Astrocyte of the cerebellum (primary cell): ENCODE measurements at regions not wholly inside any gene's neighbourhood (a gene's known extent, or its start where the extent isn't known, plus 50 kb on each side); places are given as distances from the start of the nearest gene placed in this dataset.

ENCODE experiments used
- DNase-seq: peaks from one replicate; pipeline ENCODE4 v3.0.0-alpha.2; 2011; ENCODE audit warnings: low read depth
- H3K4me3 ChIP-seq: 2 replicates; pipeline ENCODE4 v1.5.1; 2011; ENCODE audit warnings: mild to moderate bottlenecking, low read depth, low read length, moderate library complexity
- in situ Hi-C: cut with HindIII; loops from 2 replicates; pipeline ENCODE4 v1.10.0; 2017; ENCODE audit warnings: low sequenced_read_pairs
- TF ChIP-seq, protein P1 (sequence below): IDR thresholded peaks from 2 replicates; pipeline ENCODE4 v1.5.1; 2012; ENCODE audit warnings: low read length, low read depth, moderate library complexity, mild to moderate bottlenecking; ENCODE audit errors: missing control alignments

GRCh38 chr5:128671943-128672342 lies 133.9 kb upstream of the FBN2 start:
- TF ChIP-seq, protein P1, sequence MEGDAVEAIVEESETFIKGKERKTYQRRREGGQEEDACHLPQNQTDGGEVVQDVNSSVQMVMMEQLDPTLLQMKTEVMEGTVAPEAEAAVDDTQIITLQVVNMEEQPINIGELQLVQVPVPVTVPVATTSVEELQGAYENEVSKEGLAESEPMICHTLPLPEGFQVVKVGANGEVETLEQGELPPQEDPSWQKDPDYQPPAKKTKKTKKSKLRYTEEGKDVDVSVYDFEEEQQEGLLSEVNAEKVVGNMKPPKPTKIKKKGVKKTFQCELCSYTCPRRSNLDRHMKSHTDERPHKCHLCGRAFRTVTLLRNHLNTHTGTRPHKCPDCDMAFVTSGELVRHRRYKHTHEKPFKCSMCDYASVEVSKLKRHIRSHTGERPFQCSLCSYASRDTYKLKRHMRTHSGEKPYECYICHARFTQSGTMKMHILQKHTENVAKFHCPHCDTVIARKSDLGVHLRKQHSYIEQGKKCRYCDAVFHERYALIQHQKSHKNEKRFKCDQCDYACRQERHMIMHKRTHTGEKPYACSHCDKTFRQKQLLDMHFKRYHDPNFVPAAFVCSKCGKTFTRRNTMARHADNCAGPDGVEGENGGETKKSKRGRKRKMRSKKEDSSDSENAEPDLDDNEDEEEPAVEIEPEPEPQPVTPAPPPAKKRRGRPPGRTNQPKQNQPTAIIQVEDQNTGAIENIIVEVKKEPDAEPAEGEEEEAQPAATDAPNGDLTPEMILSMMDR: no peak
- H3K4me3 ChIP-seq: no peak overlapping the region
- in situ Hi-C loops: no loop called here
- no peak for DNase-seq

DNA sequence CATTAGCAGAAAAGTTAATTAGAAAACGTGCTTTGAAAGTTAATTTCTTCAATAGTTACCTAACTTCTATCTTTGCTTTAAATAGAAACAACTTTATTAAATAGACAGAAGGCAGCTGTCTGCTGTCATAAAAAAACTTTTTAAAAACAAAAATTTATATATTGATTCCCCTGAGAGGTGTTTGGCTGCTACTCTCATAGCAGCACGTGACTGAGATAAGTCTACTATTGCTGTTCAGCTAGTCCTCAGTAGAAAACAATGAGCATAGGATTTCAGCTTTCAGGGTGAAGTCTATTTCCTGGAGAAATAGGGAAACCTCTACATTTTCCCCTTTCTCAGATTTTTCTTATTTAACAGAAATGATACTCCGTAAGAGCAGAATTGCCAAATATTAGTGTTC lies 135.0 kb upstream of the FBN2 start:
- no peak for DNase-seq
- in situ Hi-C loops: no loop called here
- TF ChIP-seq, protein P1: no peak
- no peak overlapping the region for H3K4me3 ChIP-seq

GRCh38 chr5:128673411-128673957 lies 135.4 kb upstream of the FBN2 start:
- in situ Hi-C loops: no loop called here
- DNase-seq: no peak
- H3K4me3 ChIP-seq: no peak overlapping the region
- TF ChIP-seq, protein P1: no peak

DNA sequence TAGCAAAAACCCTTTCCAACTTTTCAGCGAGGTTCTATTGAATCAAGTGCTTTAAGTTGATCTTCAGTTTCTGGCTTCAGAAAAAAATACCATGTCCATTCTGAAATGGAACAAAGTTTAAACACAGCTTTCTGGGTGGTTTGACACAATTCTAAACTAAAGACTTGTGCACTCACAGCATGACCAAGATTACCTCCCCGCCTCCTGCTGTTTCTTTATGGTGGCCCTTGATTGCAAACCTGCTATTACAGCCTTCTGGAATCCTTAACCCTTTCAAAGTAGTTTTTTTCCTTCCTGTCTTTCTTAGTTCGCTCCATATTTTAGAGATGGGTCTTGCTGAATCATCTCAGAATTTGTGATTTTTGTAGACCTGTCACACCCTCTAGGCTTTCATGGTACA lies 135.9 kb upstream of the FBN2 start:
- H3K4me3 ChIP-seq: no peak overlapping the region
- in situ Hi-C loops: no loop called here
- DNase-seq: no peak
- TF ChIP-seq, protein P1: no peak

DNA sequence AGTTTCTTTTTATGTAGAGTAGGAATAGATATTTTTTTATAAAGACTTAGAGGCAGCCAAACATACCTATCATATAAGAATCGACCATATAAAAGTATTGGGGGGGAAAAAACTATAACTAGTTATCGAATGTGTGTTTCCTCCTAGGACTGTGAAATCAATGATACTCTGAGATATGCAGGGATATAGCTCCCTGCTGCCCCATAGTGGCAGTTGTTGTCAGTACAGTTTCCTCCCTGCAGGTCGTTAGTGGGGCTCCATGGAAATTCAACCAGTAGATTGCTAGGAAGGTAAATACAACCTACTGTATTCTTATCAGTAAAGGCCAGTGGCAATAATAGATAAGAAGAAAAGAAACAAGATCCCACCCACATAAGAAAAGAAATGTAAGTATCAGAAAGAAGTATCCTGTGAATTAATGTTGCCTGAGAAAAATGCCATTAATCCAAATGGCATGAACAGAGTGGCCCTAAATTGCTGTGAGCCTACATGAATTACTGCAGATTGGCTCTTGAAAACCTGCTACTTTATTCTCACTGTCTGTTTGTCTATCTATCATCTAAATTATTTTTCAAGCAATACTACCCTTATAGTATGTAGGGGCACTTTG lies 136.9 kb upstream of the FBN2 start:
- no peak overlapping the region for H3K4me3 ChIP-seq
- in situ Hi-C loops: no loop called here
- TF ChIP-seq, protein P1: peak; percentile 65
- DNase-seq: no peak

DNA sequence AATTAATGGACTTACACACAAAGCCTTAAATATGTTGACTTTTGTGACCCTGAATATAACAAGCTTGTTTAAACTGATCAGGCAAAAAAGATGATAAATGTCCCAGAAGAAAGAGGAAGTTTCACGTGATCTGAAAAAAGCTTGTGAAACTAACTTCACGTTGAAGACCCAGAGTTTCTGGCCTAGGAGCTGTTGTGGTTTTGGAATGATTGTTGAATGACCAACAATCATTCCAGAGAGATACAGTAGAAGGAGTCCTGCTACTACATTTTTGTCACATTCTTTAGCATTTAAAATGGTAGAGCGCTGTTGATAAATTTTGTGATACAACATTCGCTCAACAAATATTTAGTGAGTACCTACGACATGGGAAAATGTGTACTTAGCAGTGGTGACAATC lies 143.1 kb upstream of the FBN2 start:
- no peak for DNase-seq
- H3K4me3 ChIP-seq: no peak overlapping the region
- in situ Hi-C loops: no loop called here
- TF ChIP-seq, protein P1: no peak
